NCI-H2171 (cell line): ENCODE measurements at regions not wholly inside any gene's neighbourhood (a gene's known extent, or its start where the extent isn't known, plus 50 kb on each side); places are given as distances from the start of the nearest gene placed in this dataset.

Experiments
- DNase-seq: peaks from one replicate; lab custom pipeline; 2025; lab: John Stamatoyannopoulos, UW

DNA sequence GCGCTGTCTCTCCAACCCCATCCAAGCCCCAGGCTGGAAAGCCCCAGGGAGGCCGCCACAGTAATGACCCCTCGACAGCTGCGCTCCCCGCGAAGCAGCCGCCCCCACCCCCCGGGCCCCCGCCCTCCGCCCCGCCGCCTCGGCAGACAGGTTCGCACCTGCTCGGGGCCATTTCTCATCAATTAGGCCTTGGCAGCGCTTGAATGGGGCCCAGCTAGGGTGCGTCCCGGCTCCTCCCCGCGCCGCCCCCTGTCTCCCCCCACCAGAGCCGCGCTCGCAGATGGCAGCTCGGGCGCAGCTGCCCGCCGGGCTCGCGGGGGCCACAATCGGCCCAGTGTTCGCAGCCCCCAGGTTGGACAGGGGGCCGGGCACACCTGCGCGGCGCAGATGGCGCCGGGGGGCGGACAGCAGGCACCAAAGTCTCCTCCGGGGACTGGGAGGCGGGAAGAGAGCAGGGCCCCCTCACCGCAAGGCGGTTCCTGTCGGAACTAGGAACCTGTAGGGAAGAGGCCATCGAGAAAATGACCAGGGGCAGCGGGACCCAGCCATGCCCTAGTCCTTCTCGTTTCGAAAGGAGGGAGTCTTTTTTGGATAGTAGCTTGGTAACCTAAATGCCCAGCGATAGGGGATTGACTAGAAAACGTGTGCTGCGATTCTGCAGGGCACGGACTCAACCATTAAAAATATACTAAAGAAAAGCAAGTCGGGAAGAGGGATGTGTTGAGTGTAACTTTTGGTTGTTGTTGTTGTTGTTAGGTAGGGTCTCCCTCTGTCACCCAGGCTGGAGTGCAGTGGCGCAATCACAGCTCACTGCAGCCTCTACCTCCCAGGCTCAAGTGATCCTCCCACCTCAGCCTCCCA is 83.2 kb upstream of the EYA2 start:
- DNase-seq, result peak; percentile 99

DNA sequence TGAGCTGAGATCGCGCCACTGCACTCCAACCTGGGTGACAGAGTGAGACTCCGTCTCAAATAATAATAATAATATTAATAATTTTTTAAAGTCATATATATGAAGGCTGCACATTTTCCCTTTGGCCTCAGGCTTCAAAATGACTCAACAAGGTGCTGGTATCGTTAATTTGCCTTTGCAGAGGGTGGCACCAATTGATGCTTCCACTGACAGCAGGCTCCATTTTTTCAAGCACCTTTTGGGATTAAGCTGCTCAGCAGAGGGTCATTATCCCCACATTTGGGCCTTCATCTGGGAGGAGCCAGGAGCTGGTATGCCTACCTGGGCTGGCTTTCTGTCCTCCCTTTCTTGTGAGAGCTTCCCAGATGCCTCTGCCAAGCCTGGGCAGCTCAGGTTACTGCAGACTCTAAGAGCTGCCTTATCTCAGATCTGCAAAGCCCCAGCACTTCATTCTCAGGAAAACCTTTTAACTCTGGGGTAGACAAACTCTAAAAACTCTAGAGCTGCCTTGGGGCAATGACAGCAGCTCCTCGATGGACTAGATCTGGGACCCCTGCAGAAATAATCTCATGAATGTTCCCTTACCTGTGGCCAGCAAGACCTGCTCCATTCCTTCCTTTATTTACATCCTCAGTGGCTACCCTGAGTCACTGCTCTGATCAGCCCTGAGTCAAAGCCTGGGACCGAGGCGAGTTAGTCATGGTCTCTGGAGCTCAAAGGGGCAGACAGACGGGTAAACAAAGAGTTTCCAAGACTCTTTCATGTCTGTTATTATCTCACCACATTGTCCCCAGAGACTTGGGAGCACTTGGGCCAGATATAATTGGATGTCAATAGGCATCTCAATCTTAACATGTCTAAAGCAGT is 80.0 kb upstream of the EYA2 start:
- peak; percentile 96 for DNase-seq

DNA sequence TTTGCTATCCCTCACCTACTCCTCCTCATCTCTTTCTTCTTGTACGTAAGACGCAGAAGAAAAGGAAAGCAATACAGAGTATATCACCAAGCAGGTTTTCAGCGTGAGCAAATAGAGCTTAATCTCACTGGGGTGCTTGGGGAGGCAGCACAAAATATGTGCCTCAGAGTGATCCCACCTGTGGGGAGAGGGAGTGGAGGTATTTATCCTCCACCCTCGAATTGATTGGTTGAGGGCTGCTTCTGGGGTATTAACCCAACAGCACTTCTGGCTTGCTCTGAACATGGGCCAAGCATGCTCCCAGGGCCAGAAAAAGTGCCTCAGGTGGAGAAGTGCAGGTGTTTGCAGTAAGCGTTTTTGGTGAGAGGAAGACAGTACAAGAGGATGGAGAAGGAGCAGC is 78.5 kb upstream of the EYA2 start:
- DNase-seq, result no peak

DNA sequence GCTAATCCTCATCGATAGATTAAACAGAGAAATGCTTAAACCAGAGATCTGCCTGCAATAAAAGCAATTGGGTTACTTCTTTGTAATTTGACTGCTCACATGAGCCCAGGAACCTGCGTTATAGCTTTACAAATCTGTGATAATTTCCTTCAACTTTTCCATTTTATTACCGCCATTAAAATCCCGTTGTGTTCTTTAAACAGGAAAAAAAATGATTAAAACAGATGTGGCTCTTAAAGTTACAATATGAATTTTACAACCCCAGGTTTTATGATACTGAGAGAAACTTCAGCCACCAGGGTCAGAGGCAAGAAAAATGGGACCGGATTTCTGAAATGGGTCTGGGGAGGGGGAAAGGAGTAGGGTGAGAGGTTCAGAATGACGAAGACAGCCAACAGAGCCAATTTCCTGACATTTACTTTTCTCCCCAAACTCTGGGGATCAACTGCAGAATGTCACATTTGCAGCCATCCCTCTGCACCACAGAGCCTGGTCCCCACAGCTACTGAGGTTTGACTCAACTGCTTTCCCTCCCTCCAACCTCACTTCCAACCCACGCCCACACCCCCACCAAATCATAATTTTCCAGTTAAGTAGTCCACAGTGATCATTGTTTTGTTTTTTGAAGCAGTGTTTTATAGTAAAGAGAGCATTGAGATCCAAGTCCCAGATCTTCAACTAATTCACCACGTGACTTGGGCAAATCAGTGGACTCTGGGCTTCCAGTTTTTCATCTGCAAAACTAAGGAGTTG is 77.6 kb upstream of the EYA2 start:
- no peak for DNase-seq

DNA sequence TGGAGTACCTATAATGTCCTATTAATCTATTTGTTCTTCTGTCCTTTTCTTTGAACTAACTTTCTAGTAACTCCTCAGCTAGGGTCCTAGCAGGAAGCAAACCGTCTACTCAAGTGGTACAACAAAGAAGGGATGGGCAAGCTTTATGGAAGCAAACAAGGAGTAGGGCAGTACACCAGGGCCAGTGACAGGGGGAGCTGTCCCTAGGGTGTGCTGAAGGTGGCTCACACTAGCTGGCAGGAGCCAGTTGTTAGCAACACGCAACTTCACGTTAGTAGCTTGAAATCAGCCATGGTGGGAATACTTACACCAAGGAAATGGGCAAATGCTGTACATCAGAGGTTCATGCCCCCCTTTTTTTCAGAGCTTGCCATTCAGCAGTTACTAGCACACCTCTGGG is 74.0 kb upstream of the EYA2 start:
- no peak for DNase-seq

DNA sequence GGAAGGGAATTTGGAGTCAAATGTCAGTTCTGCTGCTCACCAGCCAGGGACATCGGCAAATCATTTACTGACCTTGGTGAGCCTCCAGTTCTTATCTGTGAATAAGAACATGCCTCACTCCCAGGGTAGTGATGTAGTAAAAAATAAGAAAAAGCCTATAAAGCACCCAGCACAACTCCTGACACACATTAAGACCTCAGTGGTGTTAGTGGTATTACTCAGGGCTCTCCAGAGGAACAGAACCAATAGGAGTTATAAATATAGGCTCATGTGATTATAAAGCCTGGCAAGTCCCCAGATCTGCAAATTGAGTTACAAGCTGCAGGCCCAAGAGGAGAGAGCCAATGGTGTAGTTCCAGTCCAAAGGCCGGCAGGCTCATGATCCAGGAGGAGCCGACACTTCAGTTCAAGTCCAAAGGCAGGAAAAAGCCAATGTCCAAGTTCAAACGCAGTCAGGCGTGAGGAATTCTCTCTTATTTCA is 71.3 kb upstream of the EYA2 start:
- DNase-seq, result no peak

DNA sequence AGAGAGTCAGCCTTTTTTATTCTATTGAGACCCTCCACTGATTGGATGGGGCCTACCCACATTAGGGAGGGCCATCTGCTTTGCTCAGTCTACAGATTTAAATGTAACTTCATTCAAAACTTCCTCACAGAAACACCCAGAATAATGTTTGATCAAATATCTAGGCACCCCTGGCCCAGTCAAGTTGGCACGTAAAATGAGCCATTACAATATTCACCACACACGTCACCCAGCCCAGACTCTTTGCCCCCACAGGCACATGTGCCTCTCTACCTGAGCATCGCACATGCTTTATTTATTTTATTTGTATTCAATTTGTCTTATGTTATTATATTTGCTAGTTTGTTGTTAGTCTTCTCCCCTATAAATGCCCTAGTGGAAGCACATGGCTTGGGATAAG is 70.9 kb upstream of the EYA2 start:
- no peak for DNase-seq

DNA sequence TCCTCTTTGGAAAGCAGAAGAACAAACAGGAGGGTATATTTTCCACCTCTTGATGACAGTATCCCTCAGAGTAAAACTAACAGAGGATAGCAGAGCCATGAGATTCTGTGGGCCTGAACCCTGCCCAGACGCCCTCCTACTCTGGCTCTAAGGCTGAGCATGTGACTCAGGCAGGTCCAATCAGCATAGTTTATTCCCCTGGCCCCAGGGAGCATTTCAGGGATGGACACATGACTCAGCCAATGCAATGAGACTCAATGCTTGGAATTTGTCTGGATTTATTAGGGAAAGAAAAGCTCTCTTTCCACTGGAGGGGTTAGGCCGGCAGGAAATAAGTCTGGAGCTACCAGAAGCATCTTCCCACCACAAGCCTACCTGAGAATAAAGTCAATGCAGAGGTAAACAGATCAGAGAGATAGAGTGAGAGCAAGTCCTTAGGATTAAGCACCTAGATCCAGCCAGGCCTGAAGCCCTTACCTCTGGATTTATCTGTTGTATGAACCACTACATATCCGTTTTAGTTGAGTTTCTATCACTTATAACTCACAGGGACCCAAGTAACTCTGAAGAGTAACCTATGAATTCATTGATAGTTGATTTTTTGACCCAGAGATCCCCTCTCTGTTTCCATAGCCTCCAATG is 68.2 kb upstream of the EYA2 start:
- DNase-seq, result no peak

DNA sequence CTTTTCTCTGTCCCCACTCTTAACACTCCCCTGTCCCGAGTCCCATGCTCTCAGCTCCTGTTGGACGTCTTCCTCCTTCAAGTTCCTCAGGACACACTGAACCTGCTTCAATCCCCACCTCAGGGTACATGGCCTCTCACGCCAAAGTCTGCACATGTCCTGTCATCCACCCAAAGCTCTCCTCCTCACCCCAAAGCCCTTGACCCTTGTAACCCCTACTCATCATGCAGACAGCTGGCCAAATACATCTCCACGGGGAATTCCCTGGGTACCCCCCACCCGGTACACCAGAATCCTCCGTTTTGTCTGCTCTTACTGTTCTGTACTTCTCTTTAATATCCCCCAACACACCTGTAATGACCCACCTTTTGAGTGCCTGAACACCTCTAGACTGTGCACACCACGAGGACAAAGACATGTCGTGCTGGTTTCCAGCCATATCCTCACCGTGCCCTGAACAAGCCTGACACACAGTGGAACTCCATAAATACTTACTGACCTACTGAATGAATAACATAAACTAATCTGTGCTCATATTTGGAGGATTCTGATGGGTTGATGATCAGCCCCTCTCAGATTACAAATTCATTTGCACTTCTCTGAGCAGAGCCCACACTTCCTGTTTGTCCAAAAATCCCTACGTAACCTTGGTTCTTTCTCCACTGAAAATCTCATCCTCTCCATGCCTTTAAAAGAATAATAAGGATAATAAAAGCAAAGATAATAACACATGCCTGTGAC is 66.8 kb upstream of the EYA2 start:
- no peak for DNase-seq

DNA sequence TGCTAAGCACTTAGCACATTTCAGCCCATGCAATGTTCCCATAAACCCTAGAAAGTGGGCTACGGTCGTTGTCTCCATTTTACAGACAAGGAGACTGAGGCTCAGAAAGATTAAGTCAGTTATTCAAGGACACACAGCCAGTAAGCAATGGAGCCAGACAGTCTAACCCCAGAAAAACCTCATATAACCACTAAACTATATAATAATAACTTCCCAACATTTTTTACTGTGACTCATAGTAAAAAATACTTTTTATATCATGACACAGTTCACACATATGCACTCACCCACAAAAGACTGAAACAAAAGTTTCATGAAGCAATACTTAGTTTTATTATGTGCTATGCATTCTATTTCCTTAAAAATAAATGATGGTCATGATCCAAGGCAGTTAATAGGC is 66.2 kb upstream of the EYA2 start:
- DNase-seq, result no peak

DNA sequence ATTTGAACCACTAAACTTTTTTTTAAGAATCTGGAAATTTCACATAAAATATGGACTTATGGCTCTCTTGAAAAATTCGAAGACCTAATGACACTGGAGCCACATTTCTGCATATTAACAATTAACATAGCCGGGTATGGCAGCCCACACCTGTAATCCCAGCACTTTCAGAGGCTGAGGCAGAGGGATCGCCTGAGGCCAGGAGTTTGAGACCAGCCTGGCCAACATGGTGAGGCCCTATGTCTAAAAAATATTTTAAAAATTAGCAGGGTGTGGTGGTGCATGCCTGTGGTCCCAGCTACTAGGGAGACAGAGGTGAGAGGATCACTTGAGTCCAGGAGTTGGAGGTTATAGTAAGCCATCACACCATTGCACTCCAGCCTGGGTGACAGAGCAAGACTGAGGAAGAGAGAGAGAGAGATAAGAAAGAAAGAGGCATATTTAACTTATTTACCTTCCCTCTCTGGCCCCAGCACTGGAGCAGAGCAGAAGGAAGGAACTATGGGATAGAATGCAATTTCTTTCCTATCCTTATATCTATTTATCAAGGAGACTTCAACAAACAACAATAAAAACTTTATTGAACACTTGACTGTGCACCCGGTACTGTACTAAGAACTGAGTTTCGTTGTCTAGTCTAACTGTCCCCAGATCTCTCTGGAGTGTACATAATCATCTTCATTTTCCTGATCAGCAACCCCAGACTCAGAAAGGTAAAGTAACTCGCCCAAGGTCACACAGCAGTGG is 63.6 kb upstream of the EYA2 start:
- no peak for DNase-seq

DNA sequence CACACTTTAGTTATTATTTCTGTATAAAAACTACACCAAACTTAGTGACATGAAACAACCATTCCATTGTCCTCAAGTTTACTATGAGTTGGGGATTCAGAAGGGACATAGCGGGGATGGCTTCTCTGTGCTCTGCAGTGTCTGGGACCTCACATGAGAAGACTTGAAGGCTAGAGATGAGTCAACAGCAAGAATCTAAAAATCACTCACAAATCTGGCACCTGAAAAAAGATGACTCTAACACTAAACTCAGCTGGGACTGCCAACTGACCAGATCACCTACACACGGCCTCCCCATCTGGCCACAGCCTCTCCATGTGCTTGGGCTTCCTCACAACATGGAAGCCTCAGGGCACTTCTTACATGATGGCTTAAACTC is 63.0 kb upstream of the EYA2 start:
- no peak for DNase-seq

DNA sequence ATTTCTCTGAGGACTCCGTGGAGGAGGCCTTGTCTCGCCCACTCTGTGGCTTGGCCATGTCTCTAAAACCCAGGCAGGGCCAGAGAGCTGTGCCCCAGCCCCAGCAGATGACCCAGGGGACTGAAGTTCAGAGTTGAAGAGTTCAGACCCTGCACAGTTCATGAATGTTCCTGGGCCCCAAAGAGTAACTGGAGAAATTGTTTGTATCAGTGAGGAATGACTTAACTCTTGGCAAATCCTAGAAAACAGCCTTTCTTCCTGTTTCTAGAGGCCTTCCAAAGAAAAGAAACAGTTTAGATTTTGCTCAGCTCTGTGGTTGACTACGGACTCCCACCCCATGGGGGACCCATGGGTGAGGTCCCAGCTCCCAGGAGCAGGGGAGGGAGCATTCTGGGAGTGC is 62.1 kb upstream of the EYA2 start:
- no peak for DNase-seq

DNA sequence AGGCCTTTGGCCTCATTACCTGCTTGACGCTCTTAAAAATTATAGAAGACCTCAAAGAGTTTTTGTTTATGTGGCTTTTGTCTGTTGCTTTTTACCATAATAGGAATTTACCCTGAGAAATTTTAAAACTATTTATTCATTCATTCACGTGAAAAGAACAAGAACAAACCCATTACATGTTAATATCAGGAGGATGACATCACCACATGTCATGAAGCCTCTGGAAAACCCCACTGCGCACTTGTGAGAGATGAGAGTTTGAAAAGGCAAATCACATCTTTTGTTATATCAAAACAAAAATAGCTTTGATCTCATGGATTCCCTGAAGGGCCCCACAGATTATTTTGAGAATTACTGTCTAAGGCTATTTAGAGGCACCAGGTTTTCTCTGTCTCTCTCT is 61.3 kb upstream of the EYA2 start:
- DNase-seq, result no peak

DNA sequence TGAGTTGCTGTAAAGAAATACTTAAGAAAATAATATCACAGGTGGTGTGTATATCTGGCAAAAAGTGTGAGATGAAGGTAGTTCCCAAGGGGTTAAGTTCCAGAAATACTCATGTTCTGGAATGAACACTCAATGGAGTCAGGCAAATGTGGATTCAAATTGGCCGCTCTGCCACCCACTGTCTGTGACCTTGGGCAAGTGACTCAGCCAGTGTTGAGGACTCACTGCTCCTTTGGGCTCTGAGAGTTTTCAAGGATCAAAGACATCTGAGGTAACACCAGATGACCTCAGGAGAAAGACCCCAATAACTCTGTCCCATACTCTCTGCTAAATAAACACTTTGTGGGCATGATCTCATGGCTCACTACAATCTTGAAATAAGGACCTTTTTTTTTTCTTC is 59.2 kb upstream of the EYA2 start:
- DNase-seq, result no peak

DNA sequence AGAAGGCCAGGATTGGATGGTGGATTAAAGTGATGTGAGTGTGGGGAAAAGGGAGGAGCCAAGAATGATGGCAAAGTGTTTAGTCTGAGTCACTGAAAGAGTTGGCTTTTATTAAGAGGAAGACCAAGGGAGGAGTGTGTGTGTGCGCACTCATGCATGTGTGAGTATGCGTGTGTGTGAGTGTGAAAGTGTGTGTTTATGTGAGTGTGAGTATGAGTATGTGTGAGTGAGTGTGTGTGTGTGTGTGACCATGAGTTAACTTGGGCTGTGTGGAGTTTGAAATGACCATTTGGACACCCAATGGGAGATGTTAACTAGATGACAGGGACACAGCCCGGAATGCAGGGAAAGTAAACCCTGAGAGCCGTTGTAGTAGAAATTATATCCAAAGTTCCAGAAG is 57.6 kb upstream of the EYA2 start:
- DNase-seq, result no peak

DNA sequence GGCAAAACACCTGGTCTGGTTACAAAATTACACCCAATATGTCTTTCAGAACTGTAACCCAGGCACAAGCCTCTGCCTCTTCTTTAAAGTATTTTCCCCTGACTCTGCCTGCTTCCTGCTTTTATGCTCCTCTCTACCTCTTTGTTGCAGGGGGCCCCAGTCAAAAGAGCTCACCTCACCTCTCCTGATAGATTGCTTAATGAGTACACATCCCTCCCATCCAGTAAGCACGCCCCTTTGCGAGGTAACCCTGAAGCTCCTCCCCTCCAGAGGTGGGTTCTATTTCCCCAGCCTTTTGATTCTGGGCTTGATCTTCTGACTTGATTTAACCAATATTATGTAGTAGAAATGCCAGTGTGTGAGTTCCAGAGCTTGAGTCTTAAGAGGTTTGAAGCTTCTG is 56.6 kb upstream of the EYA2 start:
- DNase-seq, result no peak

DNA sequence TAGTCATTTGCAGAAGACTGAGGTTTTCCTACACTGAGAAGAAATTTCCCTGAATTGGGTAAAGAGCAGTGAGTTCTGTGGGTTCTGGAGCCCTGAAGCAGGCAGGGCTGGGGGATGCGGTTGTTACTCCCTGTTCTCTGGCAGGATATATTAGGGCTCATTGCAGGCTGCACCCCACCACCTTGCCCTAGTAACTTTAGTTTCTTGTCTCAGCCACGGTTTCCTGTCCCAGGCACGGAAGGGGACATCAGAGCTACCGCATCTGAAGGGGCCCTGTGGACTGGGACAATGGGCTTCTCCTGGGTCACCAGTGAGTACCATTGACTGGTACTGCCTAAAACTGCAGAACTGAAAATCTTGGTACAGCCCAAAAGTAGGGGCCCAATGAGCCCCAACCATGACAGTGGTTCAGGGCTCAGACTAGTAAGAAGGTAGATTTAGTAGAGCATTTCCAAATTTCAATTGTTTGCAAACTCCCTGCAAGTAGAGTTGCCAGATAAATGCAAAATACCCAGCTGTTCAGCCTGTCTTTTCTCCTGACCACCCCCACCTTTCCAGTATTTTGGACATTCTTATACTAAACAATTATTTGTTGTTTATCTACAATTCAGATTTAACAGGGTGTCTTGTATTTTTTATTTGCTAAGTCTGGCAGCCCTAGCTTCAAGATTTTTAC is 54.5 kb upstream of the EYA2 start:
- DNase-seq, result no peak
